Thoracic aorta (tissue), 2 donors: ENCODE measurements at regions not wholly inside any gene's neighbourhood (a gene's known extent, or its start where the extent isn't known, plus 50 kb on each side); places are given as distances from the start of the nearest gene placed in this dataset.
"Not testable (repeated sequence)": the region's sequence is repeated elsewhere in the genome, so short reads cannot be mapped to it uniquely, and the experiment has no call there.

ENCODE experiments used
- ATAC-seq: fragments of 150-250 bp; one replicate; pipeline ENCODE4 v1.8.0; 2017; ENCODE audit warnings: low read depth; ENCODE audit not compliant: insufficient number of reproducible peaks, low FRiP score
- DNase-seq: peaks from one replicate; pipeline ENCODE4 v3.0.0-alpha.2; 2020; ENCODE audit warnings: low spot score
- H3K27ac ChIP-seq, 2 donors: fragments of 200-600 bp; sonication (generic); 1 replicate in 1 of 2; 2 replicates in 1 of 2; pipeline ENCODE4 v1.5.1; 2016; ENCODE audit warnings: mild to moderate bottlenecking in 2 of 2, moderate library complexity in 2 of 2
- H3K27me3 ChIP-seq: fragments of 200-600 bp; sonication (generic); replicated peaks from 2 replicates; pipeline ENCODE4 v1.6.0; 2016; ENCODE audit warnings: mild to moderate bottlenecking; ENCODE audit not compliant: insufficient read depth
- H3K36me3 ChIP-seq: fragments of 200-600 bp; sonication (generic); one replicate; pipeline ENCODE4 v1.5.1; 2016
- H3K4me1 ChIP-seq, 2 donors: fragments of 200-600 bp; sonication (generic); 1 replicate in 1 of 2; 2 replicates in 1 of 2; pipeline versions ENCODE4 v1.5.1 to v1.6.0; 2016; ENCODE audit warnings: low read depth in 2 of 2, mild to moderate bottlenecking in 1 of 2; ENCODE audit not compliant: control insufficient read depth in 1 of 2
- H3K4me3 ChIP-seq: fragments of 200-600 bp; sonication (generic); 2 replicates; pipeline ENCODE4 v1.5.1; 2016; ENCODE audit warnings: mild to moderate bottlenecking
- H3K9me3 ChIP-seq: fragments of 200-600 bp; sonication (generic); 2 replicates; pipeline ENCODE4 v1.5.1; 2016

- DNase-seq, H3K9me3 ChIP-seq, H3K4me1 ChIP-seq, H3K4me3 ChIP-seq, ATAC-seq, H3K27ac ChIP-seq, H3K27me3 ChIP-seq, H3K36me3 ChIP-seq: not testable (repeated sequence)
Measured at GRCh38 chr2:110311713-110312444, 99.5 kb upstream of the MTLN start.

- ATAC-seq, H3K27ac ChIP-seq, H3K36me3 ChIP-seq, H3K9me3 ChIP-seq, H3K4me3 ChIP-seq, H3K27me3 ChIP-seq, H3K4me1 ChIP-seq, DNase-seq: not testable (repeated sequence)
Measured at GRCh38 chr2:110310988-110311475, 98.7 kb upstream of the MTLN start.

- not testable (repeated sequence) for H3K36me3 ChIP-seq, ATAC-seq, H3K9me3 ChIP-seq, H3K4me3 ChIP-seq, H3K27ac ChIP-seq, H3K27me3 ChIP-seq, H3K4me1 ChIP-seq, DNase-seq
Measured at GRCh38 chr2:110308728-110309127, 96.4 kb upstream of the MTLN start.

- not testable (repeated sequence) for DNase-seq, H3K27ac ChIP-seq, H3K4me1 ChIP-seq, ATAC-seq, H3K9me3 ChIP-seq, H3K36me3 ChIP-seq, H3K27me3 ChIP-seq, H3K4me3 ChIP-seq
Measured at GRCh38 chr2:110292807-110293206, 80.5 kb upstream of the MTLN start.

GRCh38 chr2:110291909-110292579 lies 79.7 kb upstream of the MTLN start:
- H3K27ac ChIP-seq, H3K4me3 ChIP-seq, H3K9me3 ChIP-seq, H3K27me3 ChIP-seq, H3K36me3 ChIP-seq, DNase-seq, ATAC-seq, H3K4me1 ChIP-seq: not testable (repeated sequence)

GRCh38 chr2:110287817-110288216 lies 75.5 kb upstream of the MTLN start:
- H3K4me3 ChIP-seq, H3K36me3 ChIP-seq, ATAC-seq, H3K9me3 ChIP-seq, H3K27me3 ChIP-seq, DNase-seq, H3K27ac ChIP-seq, H3K4me1 ChIP-seq: not testable (repeated sequence)

GRCh38 chr2:110287253-110287652 lies 74.9 kb upstream of the MTLN start:
- not testable (repeated sequence) for H3K4me3 ChIP-seq, H3K36me3 ChIP-seq, H3K27ac ChIP-seq, H3K4me1 ChIP-seq, H3K9me3 ChIP-seq, DNase-seq, ATAC-seq, H3K27me3 ChIP-seq

GRCh38 chr2:110285002-110285401 lies 72.7 kb upstream of the MTLN start:
- DNase-seq, H3K4me1 ChIP-seq, H3K36me3 ChIP-seq, H3K27me3 ChIP-seq, ATAC-seq, H3K4me3 ChIP-seq, H3K9me3 ChIP-seq, H3K27ac ChIP-seq: not testable (repeated sequence)

GRCh38 chr2:110280804-110281203 lies 68.5 kb upstream of the MTLN start:
- H3K27ac ChIP-seq, DNase-seq, H3K27me3 ChIP-seq, H3K4me1 ChIP-seq, H3K36me3 ChIP-seq, H3K9me3 ChIP-seq, ATAC-seq, H3K4me3 ChIP-seq: not testable (repeated sequence)

- H3K36me3 ChIP-seq, H3K27ac ChIP-seq, H3K9me3 ChIP-seq, DNase-seq, H3K4me1 ChIP-seq, H3K27me3 ChIP-seq, H3K4me3 ChIP-seq, ATAC-seq: not testable (repeated sequence)
Measured at GRCh38 chr2:110277054-110277453, 64.7 kb upstream of the MTLN start.

GRCh38 chr2:110276092-110276491 lies 63.7 kb upstream of the MTLN start:
- ATAC-seq = not testable (repeated sequence)

GRCh38 chr2:110269674-110270073 lies 57.3 kb upstream of the MTLN start:
- not testable (repeated sequence) for DNase-seq, ATAC-seq, H3K4me3 ChIP-seq, H3K36me3 ChIP-seq, H3K27me3 ChIP-seq, H3K27ac ChIP-seq, H3K9me3 ChIP-seq, H3K4me1 ChIP-seq

More at GRCh38 chr2:110276092-110276491, 63.7 kb upstream of the MTLN start:
- H3K27ac ChIP-seq, DNase-seq, H3K4me1 ChIP-seq, H3K4me3 ChIP-seq, H3K9me3 ChIP-seq, H3K36me3 ChIP-seq, H3K27me3 ChIP-seq: not testable (repeated sequence)
